H1 (cell line): ENCODE measurements at regions not wholly inside any gene's neighbourhood (a gene's known extent, or its start where the extent isn't known, plus 50 kb on each side); places are given as distances from the start of the nearest gene placed in this dataset.

Source experiments
- CTCF ChIA-PET: fragments of 300-600 bp; sonication (Branson Sonifier 250); formaldehyde crosslinking; loops from one replicate; lab custom pipeline; 2021; ENCODE audit not compliant: partially characterized antibody; lab: Charles Lee
- POLR2A ChIA-PET: fragments of 300-600 bp; sonication (Branson Sonifier 250); formaldehyde crosslinking; loops from one replicate; lab custom pipeline; 2021; ENCODE audit warnings: inconsistent platforms; ENCODE audit not compliant: partially characterized antibody; lab: Charles Lee
- DNase-seq, 2 experiments: peaks; one replicate each; pipeline versions ENCODE4 v3.0.0 to v3.0.0-alpha.2; 2010 to 2022; ENCODE audit warnings: low spot score in 2 of 2, low read depth in 1 of 2, mixed read lengths in 1 of 2
- FAIRE-seq: peaks from 2 replicates; lab custom pipeline; 2011; peaks lifted over from hg19 to GRCh38; lab: Jason Lieb, UNC
- H2AFZ ChIP-seq: 2 replicates; pipeline ENCODE4 v1.8.1; 2012; ENCODE audit warnings: low read length, inconsistent platforms
- H2AK5ac ChIP-seq: 2 replicates; pipeline ENCODE4 v1.6.1; 2013; ENCODE audit warnings: low read depth, low read length
- H2BK120ac ChIP-seq: replicated peaks from 2 replicates; pipeline ENCODE3; 2013; ENCODE audit warnings: low read depth, low read length, inconsistent platforms
- H2BK12ac ChIP-seq: 2 replicates; pipeline ENCODE4 v1.6.1; 2013; ENCODE audit warnings: low read depth, low read length
- H2BK15ac ChIP-seq: 2 replicates; pipeline ENCODE4 v1.6.1; 2013; ENCODE audit warnings: low read length
- H2BK20ac ChIP-seq: 2 replicates; pipeline ENCODE4 v1.6.1; 2013; ENCODE audit warnings: low read length
- H2BK5ac ChIP-seq: 2 replicates; pipeline ENCODE4 v1.6.1; 2013; ENCODE audit warnings: low read depth, low read length
- H3K14ac ChIP-seq: 2 replicates; pipeline ENCODE4 v1.6.1; 2013; ENCODE audit warnings: inconsistent platforms; ENCODE audit not compliant: insufficient read length
- H3K18ac ChIP-seq: 2 replicates; pipeline ENCODE4 v1.6.1; 2013; ENCODE audit warnings: low read length; ENCODE audit errors: extremely low read depth
- H3K23ac ChIP-seq: 2 replicates; pipeline ENCODE4 v1.6.1; 2013; ENCODE audit warnings: inconsistent platforms; ENCODE audit not compliant: insufficient read length
- H3K23me2 ChIP-seq: 2 replicates; pipeline ENCODE4 v1.6.1; 2013; ENCODE audit warnings: low read depth, low read length
- H3K27ac ChIP-seq: 2 replicates; pipeline ENCODE4 v1.6.1; 2011; ENCODE audit warnings: low read depth, low read length, inconsistent platforms
- H3K27me3 ChIP-seq, 4 experiments: replicated peaks in 1 of 4; 1 replicate in 1 of 4; 2 replicates in 3 of 4; pipeline versions ENCODE4 v1.6.1 to v1.8.1; 2011 to 2013; ENCODE audit warnings: low read length in 3 of 4, mild to moderate bottlenecking in 3 of 4, inconsistent platforms in 2 of 4, mixed read lengths in 2 of 4, moderate library complexity in 1 of 4; ENCODE audit not compliant: control insufficient read depth in 3 of 4, insufficient read depth in 3 of 4; ENCODE audit errors: extremely low read depth in 1 of 4
- H3K36me3 ChIP-seq, 4 experiments: 2 replicates each; pipeline versions ENCODE4 v1.6.1 to v1.8.1; 2011 to 2013; ENCODE audit warnings: mild to moderate bottlenecking in 4 of 4, low read length in 3 of 4, moderate library complexity in 2 of 4, control low read depth in 1 of 4, inconsistent platforms in 1 of 4; ENCODE audit not compliant: insufficient read depth in 4 of 4, control insufficient read depth in 2 of 4
- H3K4ac ChIP-seq: replicated peaks from 2 replicates; pipeline ENCODE3; 2013; ENCODE audit warnings: low read length, low read depth, mixed read lengths, inconsistent platforms; ENCODE audit not compliant: insufficient read length
- H3K4me1 ChIP-seq, 4 experiments: replicated peaks in 1 of 4; 1 replicate in 1 of 4; 2 replicates in 3 of 4; pipeline versions ENCODE4 v1.6.1 to v1.8.1; 2011 to 2013; ENCODE audit warnings: low read length in 3 of 4, inconsistent platforms in 2 of 4, mixed read lengths in 1 of 4; ENCODE audit not compliant: insufficient read depth in 4 of 4, control insufficient read depth in 3 of 4
- H3K4me2 ChIP-seq, 2 experiments: 2 replicates each; pipeline versions ENCODE4 v1.6.1 to v1.8.1; 2011 to 2013; ENCODE audit warnings: low read depth in 2 of 2, low read length in 2 of 2, control low read depth in 1 of 2, inconsistent platforms in 1 of 2, mild to moderate bottlenecking in 1 of 2; ENCODE audit not compliant: insufficient read depth in 1 of 2
- H3K4me3 ChIP-seq, 4 experiments: fragments of 200-600, 300-600 bp in 1 of 4; sonication (generic), shearing (Covaris generic), sonication (Bioruptor Twin) in 1 of 4; 2 replicates each; pipeline versions ENCODE4 v1.5.1 to v1.8.1; 2011 to 2016; ENCODE audit warnings: low read length in 4 of 4, low read depth in 3 of 4, control low read depth in 2 of 4, inconsistent platforms in 2 of 4, mild to moderate bottlenecking in 2 of 4, mixed read lengths in 1 of 4, moderate library complexity in 1 of 4; ENCODE audit not compliant: insufficient read depth in 2 of 4; ENCODE audit errors: extremely low read depth in 1 of 4
- H3K56ac ChIP-seq: replicated peaks from 2 replicates; pipeline ENCODE3; 2013; ENCODE audit warnings: low read depth, mild to moderate bottlenecking, mixed read lengths, low read length, inconsistent platforms; ENCODE audit not compliant: insufficient read length
- H3K79me1 ChIP-seq: 2 replicates; pipeline ENCODE4 v1.6.1; 2013; ENCODE audit warnings: low read depth, low read length, control low read depth
- H3K79me2 ChIP-seq, 2 experiments: 2 replicates each; pipeline versions ENCODE4 v1.6.1 to v1.8.1; 2012 to 2013; ENCODE audit warnings: low read length in 2 of 2, mild to moderate bottlenecking in 2 of 2, inconsistent platforms in 1 of 2; ENCODE audit not compliant: insufficient read depth in 2 of 2, control insufficient read depth in 1 of 2
- H3K9ac ChIP-seq, 4 experiments: replicated peaks in 1 of 4; 1 replicate in 1 of 4; 2 replicates in 3 of 4; pipeline versions ENCODE4 v1.6.1 to v1.8.1; 2011 to 2013; ENCODE audit warnings: low read depth in 3 of 4, low read length in 3 of 4, control low read depth in 2 of 4, mild to moderate bottlenecking in 2 of 4, moderate library complexity in 2 of 4, inconsistent platforms in 1 of 4; ENCODE audit errors: extremely low read depth in 1 of 4
- H3K9me3 ChIP-seq, 2 experiments: 2 replicates each; pipeline versions ENCODE4 v1.6.1 to v1.8.1; 2012 to 2013; ENCODE audit warnings: mild to moderate bottlenecking in 2 of 2, moderate library complexity in 2 of 2, control low read depth in 1 of 2, inconsistent platforms in 1 of 2, low read depth in 1 of 2, low read length in 1 of 2, mixed read lengths in 1 of 2; ENCODE audit not compliant: insufficient read depth in 2 of 2
- H4K20me1 ChIP-seq, 2 experiments: replicated peaks in 1 of 2; 2 replicates each; pipeline versions ENCODE3 to v1.8.1; 2011 to 2013; ENCODE audit warnings: inconsistent platforms in 2 of 2, low read length in 2 of 2, mild to moderate bottlenecking in 1 of 2; ENCODE audit not compliant: insufficient read depth in 2 of 2, control insufficient read depth in 1 of 2
- H4K5ac ChIP-seq: 2 replicates; pipeline ENCODE4 v1.6.1; 2013; ENCODE audit warnings: low read length, low read depth, mixed read lengths, inconsistent platforms; ENCODE audit not compliant: insufficient read length
- H4K8ac ChIP-seq: 2 replicates; pipeline ENCODE4 v1.8.0; 2013; ENCODE audit warnings: mild to moderate bottlenecking, moderate library complexity, low read length, inconsistent platforms; ENCODE audit not compliant: insufficient read depth; ENCODE audit errors: extremely low read depth
- H4K91ac ChIP-seq: replicated peaks from 2 replicates; pipeline ENCODE3; 2013; ENCODE audit warnings: low read length, mixed read lengths, inconsistent platforms; ENCODE audit not compliant: insufficient read length
- CHD1 ChIP-seq: IDR thresholded peaks from 2 replicates; pipeline ENCODE4 v1.6.1; 2012; ENCODE audit warnings: low read depth, low read length, improper control_type of control experiment
- WGBS, 2 experiments: shearing (Covaris generic) in 1 of 2; methylation state at CpG; one replicate each; pipeline versions ENCODE4 v1.1.6 to v1.1.7; 2013 to 2015; ENCODE audit warnings: low lambda C conversion rate in 2 of 2, mixed read lengths in 2 of 2, inconsistent platforms in 1 of 2, low coverage in 1 of 2, missing lambda C conversion rate in 1 of 2; ENCODE audit not compliant: insufficient replicate concordance in 2 of 2, insufficient coverage in 1 of 2, insufficient read length in 1 of 2; ENCODE audit errors: extremely low coverage in 1 of 2, missing lambda C conversion rate in 1 of 2; 5-methylcytosine and 5-hydroxymethylcytosine counted together

GRCh38 chr18:44031063-44031462, 649.6 kb upstream of the SETBP1 start:
- POLR2A ChIA-PET = no interaction called here
- Histone ChIP-seq H3K27ac (no peak overlapping the region), H3K9me3 (peaks cover 17 to 20% of the 10 kb centered on the region in 2 experiments), H2BK15ac (no peak overlapping the region), H4K5ac (no peak overlapping the region), H4K20me1 (no peaks in the 10 kb centered on the region), H4K8ac (no peak overlapping the region), H3K23ac (no peak overlapping the region), H2BK12ac (no peak overlapping the region), H3K9ac (no peak overlapping the region), H2AK5ac (no peak overlapping the region), H2AFZ (no peak overlapping the region), H2BK5ac (no peak overlapping the region), H3K4ac (no peak overlapping the region), H3K14ac (no peak overlapping the region), H3K4me2 (no peak overlapping the region), H3K36me3 (peaks cover 0 to 3% (median 0%) of the 10 kb centered on the region in 4 experiments; a peak in 4 of 8 replicates), H3K4me1 (peaks cover 0 to 4% (median under 1%) of the 10 kb centered on the region in 4 experiments; a peak in 2 of 7 replicates), H3K23me2 (no peaks in the 10 kb centered on the region), H3K56ac (no peak overlapping the region), H3K79me2 (no peaks in the 10 kb centered on the region), H3K79me1 (no peaks in the 10 kb centered on the region), H4K91ac (no peak overlapping the region), H2BK120ac (no peak overlapping the region), H3K4me3 (no peak overlapping the region), H3K18ac (no peak overlapping the region), H3K27me3 (no peaks in the 10 kb centered on the region), H2BK20ac (no peak overlapping the region)
- WGBS, 2 experiments = 100% methylated on average over 2 of the region's 2 CpGs; no CpG with 5 or more reads in 1 of the 2 experiments
- CTCF ChIA-PET = no interaction called here
- no peak for DNase-seq
- no peak for FAIRE-seq
- no peak for TF ChIP-seq CHD1
